GM19438 (cell line): ENCODE measurements at regions not wholly inside any gene's neighbourhood (a gene's known extent, or its start where the extent isn't known, plus 50 kb on each side); places are given as distances from the start of the nearest gene placed in this dataset.
"Not testable (repeated sequence)": the region's sequence is repeated elsewhere in the genome, so short reads cannot be mapped to it uniquely, and the experiment has no call there.

Source experiments
- ATAC-seq: cut with Tn5 transposase; IDR thresholded peaks from one replicate; pipeline ENCODE4 v1.9.1; 2021; ENCODE audit warnings: low read depth; ENCODE audit not compliant: unreplicated experiment

GRCh38 chrX:36642052-36642451 lies 366.1 kb upstream of the FAM47C start:
- no peak for ATAC-seq

- no peak for ATAC-seq
Measured at GRCh38 chrX:36650622-36651021, 357.5 kb upstream of the FAM47C start.

- ATAC-seq, result no peak
Measured at GRCh38 chrX:36683507-36683906, 324.7 kb upstream of the FAM47C start.

- ATAC-seq, result no peak
Measured at GRCh38 chrX:36684053-36684452, 324.1 kb upstream of the FAM47C start.

GRCh38 chrX:36721990-36722389 lies 286.2 kb upstream of the FAM47C start:
- no peak for ATAC-seq

GRCh38 chrX:36753602-36754001 lies 254.6 kb upstream of the FAM47C start:
- no peak for ATAC-seq

GRCh38 chrX:36787752-36788151 lies 220.4 kb upstream of the FAM47C start:
- no peak for ATAC-seq

GRCh38 chrX:36803151-36803550 lies 205.0 kb upstream of the FAM47C start:
- ATAC-seq, result no peak

- ATAC-seq, result no peak
Measured at GRCh38 chrX:36804066-36804465, 204.1 kb upstream of the FAM47C start.

GRCh38 chrX:36844857-36845256 lies 163.3 kb upstream of the FAM47C start:
- ATAC-seq, result no peak

GRCh38 chrX:36847496-36847895 lies 160.7 kb upstream of the FAM47C start:
- ATAC-seq, result no peak

GRCh38 chrX:36849407-36849806 lies 158.8 kb upstream of the FAM47C start:
- ATAC-seq, result no peak

- no peak for ATAC-seq
Measured at GRCh38 chrX:36856849-36857248, 151.3 kb upstream of the FAM47C start.

- ATAC-seq, result no peak
Measured at GRCh38 chrX:36859231-36859630, 148.9 kb upstream of the FAM47C start.

- no peak for ATAC-seq
Measured at GRCh38 chrX:36861601-36862000, 146.6 kb upstream of the FAM47C start.

GRCh38 chrX:36867143-36867542 lies 141.0 kb upstream of the FAM47C start:
- ATAC-seq, result peak; percentile 64

GRCh38 chrX:36868592-36868991 lies 139.6 kb upstream of the FAM47C start:
- no peak for ATAC-seq

- ATAC-seq, result no peak
Measured at GRCh38 chrX:36869457-36869856, 138.7 kb upstream of the FAM47C start.

GRCh38 chrX:36897690-36898089 lies 110.5 kb upstream of the FAM47C start:
- no peak for ATAC-seq

- ATAC-seq, result peak; percentile 56
Measured at GRCh38 chrX:36898301-36898700, 109.9 kb upstream of the FAM47C start.

GRCh38 chrX:36904561-36904960 lies 103.6 kb upstream of the FAM47C start:
- not testable (repeated sequence) for ATAC-seq

GRCh38 chrX:36908801-36909675 lies 99.1 kb upstream of the FAM47C start:
- ATAC-seq, result no peak

- no peak for ATAC-seq
Measured at GRCh38 chrX:36909676-36910030, 98.5 kb upstream of the FAM47C start.
